ENCODE measurements at regions not wholly inside any gene's neighbourhood (a gene's known extent, or its start where the extent isn't known, plus 50 kb on each side); places are given as distances from the start of the nearest gene placed in this dataset.

DNA sequence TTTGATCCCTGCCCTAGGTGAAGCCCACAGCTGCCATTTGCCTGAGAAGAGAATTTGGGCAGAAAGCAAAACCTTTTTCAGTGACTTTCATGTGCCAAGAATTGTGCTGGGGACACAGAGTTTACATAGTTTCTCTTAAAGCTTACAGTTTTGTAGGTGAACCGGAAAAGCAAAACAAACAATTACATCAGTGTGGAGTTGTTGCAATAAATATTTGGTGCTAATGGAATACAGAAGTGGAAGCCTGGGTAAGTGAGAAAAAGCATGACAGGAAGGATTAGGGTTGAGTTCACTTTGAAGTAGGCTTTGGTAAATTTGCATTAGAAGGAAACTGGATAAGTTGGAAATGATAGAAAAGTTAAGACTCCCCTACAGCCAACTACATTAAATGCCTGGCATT is 82.7 kb downstream of the RASSF10 start (continued):
- TF ChIP-seq, protein P1, sequence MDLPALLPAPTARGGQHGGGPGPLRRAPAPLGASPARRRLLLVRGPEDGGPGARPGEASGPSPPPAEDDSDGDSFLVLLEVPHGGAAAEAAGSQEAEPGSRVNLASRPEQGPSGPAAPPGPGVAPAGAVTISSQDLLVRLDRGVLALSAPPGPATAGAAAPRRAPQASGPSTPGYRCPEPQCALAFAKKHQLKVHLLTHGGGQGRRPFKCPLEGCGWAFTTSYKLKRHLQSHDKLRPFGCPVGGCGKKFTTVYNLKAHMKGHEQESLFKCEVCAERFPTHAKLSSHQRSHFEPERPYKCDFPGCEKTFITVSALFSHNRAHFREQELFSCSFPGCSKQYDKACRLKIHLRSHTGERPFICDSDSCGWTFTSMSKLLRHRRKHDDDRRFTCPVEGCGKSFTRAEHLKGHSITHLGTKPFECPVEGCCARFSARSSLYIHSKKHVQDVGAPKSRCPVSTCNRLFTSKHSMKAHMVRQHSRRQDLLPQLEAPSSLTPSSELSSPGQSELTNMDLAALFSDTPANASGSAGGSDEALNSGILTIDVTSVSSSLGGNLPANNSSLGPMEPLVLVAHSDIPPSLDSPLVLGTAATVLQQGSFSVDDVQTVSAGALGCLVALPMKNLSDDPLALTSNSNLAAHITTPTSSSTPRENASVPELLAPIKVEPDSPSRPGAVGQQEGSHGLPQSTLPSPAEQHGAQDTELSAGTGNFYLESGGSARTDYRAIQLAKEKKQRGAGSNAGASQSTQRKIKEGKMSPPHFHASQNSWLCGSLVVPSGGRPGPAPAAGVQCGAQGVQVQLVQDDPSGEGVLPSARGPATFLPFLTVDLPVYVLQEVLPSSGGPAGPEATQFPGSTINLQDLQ (CRISPR knock-in tag; IDR thresholded peaks at IDR 0.05), result no peak
- no peak for TF ChIP-seq SIX1 (CRISPR knock-in tag; IDR thresholded peaks at IDR 0.05; ENCODE audit: borderline replicate concordance)
- TF ChIP-seq, protein P2, sequence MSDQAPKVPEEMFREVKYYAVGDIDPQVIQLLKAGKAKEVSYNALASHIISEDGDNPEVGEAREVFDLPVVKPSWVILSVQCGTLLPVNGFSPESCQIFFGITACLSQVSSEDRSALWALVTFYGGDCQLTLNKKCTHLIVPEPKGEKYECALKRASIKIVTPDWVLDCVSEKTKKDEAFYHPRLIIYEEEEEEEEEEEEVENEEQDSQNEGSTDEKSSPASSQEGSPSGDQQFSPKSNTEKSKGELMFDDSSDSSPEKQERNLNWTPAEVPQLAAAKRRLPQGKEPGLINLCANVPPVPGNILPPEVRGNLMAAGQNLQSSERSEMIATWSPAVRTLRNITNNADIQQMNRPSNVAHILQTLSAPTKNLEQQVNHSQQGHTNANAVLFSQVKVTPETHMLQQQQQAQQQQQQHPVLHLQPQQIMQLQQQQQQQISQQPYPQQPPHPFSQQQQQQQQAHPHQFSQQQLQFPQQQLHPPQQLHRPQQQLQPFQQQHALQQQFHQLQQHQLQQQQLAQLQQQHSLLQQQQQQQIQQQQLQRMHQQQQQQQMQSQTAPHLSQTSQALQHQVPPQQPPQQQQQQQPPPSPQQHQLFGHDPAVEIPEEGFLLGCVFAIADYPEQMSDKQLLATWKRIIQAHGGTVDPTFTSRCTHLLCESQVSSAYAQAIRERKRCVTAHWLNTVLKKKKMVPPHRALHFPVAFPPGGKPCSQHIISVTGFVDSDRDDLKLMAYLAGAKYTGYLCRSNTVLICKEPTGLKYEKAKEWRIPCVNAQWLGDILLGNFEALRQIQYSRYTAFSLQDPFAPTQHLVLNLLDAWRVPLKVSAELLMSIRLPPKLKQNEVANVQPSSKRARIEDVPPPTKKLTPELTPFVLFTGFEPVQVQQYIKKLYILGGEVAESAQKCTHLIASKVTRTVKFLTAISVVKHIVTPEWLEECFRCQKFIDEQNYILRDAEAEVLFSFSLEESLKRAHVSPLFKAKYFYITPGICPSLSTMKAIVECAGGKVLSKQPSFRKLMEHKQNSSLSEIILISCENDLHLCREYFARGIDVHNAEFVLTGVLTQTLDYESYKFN (CRISPR knock-in tag; conservative IDR thresholded peaks at IDR 0.05), result no peak
- no peak for TF ChIP-seq SOX13 (IDR thresholded peaks at IDR 0.05)
- peak in 1 of 2 experiments; percentile 8; a peak in 1 of 4 replicates for TF ChIP-seq SOX13 (CRISPR knock-in tag; conservative IDR thresholded peaks at IDR 0.05 in 1 of 2, IDR thresholded peaks at IDR 0.05 in 1 of 2)
- no peak for TF ChIP-seq ZNF781 (CRISPR knock-in tag; IDR thresholded peaks at IDR 0.05; ENCODE audit: borderline replicate concordance, not compliant biosample characterization)
- TF ChIP-seq, protein P3, sequence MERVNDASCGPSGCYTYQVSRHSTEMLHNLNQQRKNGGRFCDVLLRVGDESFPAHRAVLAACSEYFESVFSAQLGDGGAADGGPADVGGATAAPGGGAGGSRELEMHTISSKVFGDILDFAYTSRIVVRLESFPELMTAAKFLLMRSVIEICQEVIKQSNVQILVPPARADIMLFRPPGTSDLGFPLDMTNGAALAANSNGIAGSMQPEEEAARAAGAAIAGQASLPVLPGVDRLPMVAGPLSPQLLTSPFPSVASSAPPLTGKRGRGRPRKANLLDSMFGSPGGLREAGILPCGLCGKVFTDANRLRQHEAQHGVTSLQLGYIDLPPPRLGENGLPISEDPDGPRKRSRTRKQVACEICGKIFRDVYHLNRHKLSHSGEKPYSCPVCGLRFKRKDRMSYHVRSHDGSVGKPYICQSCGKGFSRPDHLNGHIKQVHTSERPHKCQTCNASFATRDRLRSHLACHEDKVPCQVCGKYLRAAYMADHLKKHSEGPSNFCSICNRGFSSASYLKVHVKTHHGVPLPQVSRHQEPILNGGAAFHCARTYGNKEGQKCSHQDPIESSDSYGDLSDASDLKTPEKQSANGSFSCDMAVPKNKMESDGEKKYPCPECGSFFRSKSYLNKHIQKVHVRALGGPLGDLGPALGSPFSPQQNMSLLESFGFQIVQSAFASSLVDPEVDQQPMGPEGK (CRISPR knock-in tag; IDR thresholded peaks at IDR 0.05), result no peak
- TF ChIP-seq FOXC1 (CRISPR knock-in tag; IDR thresholded peaks at IDR 0.05; ENCODE audit: borderline replicate concordance), result no peak
- TF ChIP-seq ZNF782 (CRISPR knock-in tag; IDR thresholded peaks at IDR 0.05; ENCODE audit: borderline replicate concordance), result no peak
- no peak for TF ChIP-seq PHB2 (IDR thresholded peaks at IDR 0.05; ENCODE audit: partially characterized antibody)
- TF ChIP-seq GATAD2A (CRISPR knock-in tag; IDR thresholded peaks at IDR 0.05), result peak; percentile 31; the same call in 1 of the 2 replicates
- no peak for TF ChIP-seq SPEN (CRISPR knock-in tag; IDR thresholded peaks at IDR 0.05; ENCODE audit: low read depth)
- TF ChIP-seq HDAC2 (CRISPR knock-in tag; IDR thresholded peaks at IDR 0.05), result no peak
- 0 out of 2 replicates have a peak, but pooled peaks have one; percentile 12 for TF ChIP-seq SOX5 (CRISPR knock-in tag; IDR thresholded peaks at IDR 0.05; ENCODE audit: borderline replicate concordance)
- TF ChIP-seq, protein P4, sequence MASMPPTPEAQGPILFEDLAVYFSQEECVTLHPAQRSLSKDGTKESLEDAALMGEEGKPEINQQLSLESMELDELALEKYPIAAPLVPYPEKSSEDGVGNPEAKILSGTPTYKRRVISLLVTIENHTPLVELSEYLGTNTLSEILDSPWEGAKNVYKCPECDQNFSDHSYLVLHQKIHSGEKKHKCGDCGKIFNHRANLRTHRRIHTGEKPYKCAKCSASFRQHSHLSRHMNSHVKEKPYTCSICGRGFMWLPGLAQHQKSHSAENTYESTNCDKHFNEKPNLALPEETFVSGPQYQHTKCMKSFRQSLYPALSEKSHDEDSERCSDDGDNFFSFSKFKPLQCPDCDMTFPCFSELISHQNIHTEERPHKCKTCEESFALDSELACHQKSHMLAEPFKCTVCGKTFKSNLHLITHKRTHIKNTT (CRISPR knock-in tag; IDR thresholded peaks at IDR 0.05), result no peak

All from HepG2 (cell line).